Muscle layer of colon (tissue), 2 donors: ENCODE measurements at regions not wholly inside any gene's neighbourhood (a gene's known extent, or its start where the extent isn't known, plus 50 kb on each side); places are given as distances from the start of the nearest gene placed in this dataset.
"Not testable (repeated sequence)": the region's sequence is repeated elsewhere in the genome, so short reads cannot be mapped to it uniquely, and the experiment has no call there.

Experiments
- H3K27ac ChIP-seq: one replicate; pipeline ENCODE4 v1.7.0; 2013; ENCODE audit warnings: low read depth, mild to moderate bottlenecking, low read length, moderate library complexity
- H3K27me3 ChIP-seq, 2 donors: one replicate each; pipeline ENCODE4 v1.7.0; 2013; ENCODE audit warnings: low read length in 2 of 2, mild to moderate bottlenecking in 2 of 2; ENCODE audit not compliant: insufficient read depth in 2 of 2, control insufficient read depth in 1 of 2
- H3K36me3 ChIP-seq: one replicate; pipeline ENCODE4 v1.7.0; 2013; ENCODE audit warnings: mild to moderate bottlenecking, low read length; ENCODE audit not compliant: insufficient read depth
- H3K4me1 ChIP-seq: one replicate; pipeline ENCODE4 v1.7.0; 2013; ENCODE audit warnings: mild to moderate bottlenecking, low read length; ENCODE audit not compliant: insufficient read depth
- H3K4me3 ChIP-seq, 2 donors: one replicate each; pipeline ENCODE4 v1.7.0; 2013; ENCODE audit warnings: low read length in 2 of 2, low read depth in 1 of 2, mild to moderate bottlenecking in 1 of 2, moderate library complexity in 1 of 2
- H3K9ac ChIP-seq: one replicate; pipeline ENCODE4 v1.7.0; 2013; ENCODE audit warnings: low read length
- H3K9me3 ChIP-seq: one replicate; pipeline ENCODE4 v1.7.0; 2013; ENCODE audit warnings: mild to moderate bottlenecking, low read length
- donor health status: abdominal sarcoma.
- donor health status: Adenocarcinoma of cecum.

- H3K36me3 ChIP-seq, H3K4me1 ChIP-seq, H3K27ac ChIP-seq, H3K9ac ChIP-seq, H3K9me3 ChIP-seq, H3K4me3 ChIP-seq, H3K27me3 ChIP-seq: not testable (repeated sequence)
These were observed 291.2 kb upstream of the FRG2C start for GRCh38 chr3:75372964-75373363.

GRCh38 chr3:75379840-75380239 is 284.3 kb upstream of the FRG2C start:
- H3K4me1 ChIP-seq, H3K27me3 ChIP-seq, H3K36me3 ChIP-seq, H3K9me3 ChIP-seq, H3K27ac ChIP-seq, H3K9ac ChIP-seq, H3K4me3 ChIP-seq: not testable (repeated sequence)

- H3K9me3 ChIP-seq, result no peaks in the 10 kb centered on the region
- H3K9ac ChIP-seq, result no peak overlapping the region
- no peak overlapping the region for H3K4me3 ChIP-seq
- H3K27ac ChIP-seq, result no peak overlapping the region
- H3K36me3 ChIP-seq, result no peaks in the 10 kb centered on the region
- no peaks in the 10 kb centered on the region for H3K27me3 ChIP-seq
- no peaks in the 10 kb centered on the region for H3K4me1 ChIP-seq
These were observed 283.8 kb upstream of the FRG2C start for GRCh38 chr3:75380276-75380771.

- not testable (repeated sequence) for H3K9ac ChIP-seq, H3K4me1 ChIP-seq, H3K36me3 ChIP-seq, H3K27ac ChIP-seq, H3K9me3 ChIP-seq, H3K4me3 ChIP-seq, H3K27me3 ChIP-seq
These were observed 280.1 kb upstream of the FRG2C start for GRCh38 chr3:75384016-75384415.

- not testable (repeated sequence) for H3K9me3 ChIP-seq, H3K9ac ChIP-seq, H3K4me3 ChIP-seq, H3K27ac ChIP-seq, H3K36me3 ChIP-seq, H3K27me3 ChIP-seq, H3K4me1 ChIP-seq
These were observed 275.5 kb upstream of the FRG2C start for GRCh38 chr3:75388486-75389124.

- H3K4me3 ChIP-seq, H3K9me3 ChIP-seq, H3K27me3 ChIP-seq, H3K36me3 ChIP-seq, H3K27ac ChIP-seq, H3K4me1 ChIP-seq, H3K9ac ChIP-seq: not testable (repeated sequence)
These were observed 270.8 kb upstream of the FRG2C start for GRCh38 chr3:75393288-75393694.

- not testable (repeated sequence) for H3K27me3 ChIP-seq, H3K4me1 ChIP-seq, H3K9ac ChIP-seq, H3K9me3 ChIP-seq, H3K27ac ChIP-seq, H3K4me3 ChIP-seq, H3K36me3 ChIP-seq
These were observed 270.0 kb upstream of the FRG2C start for GRCh38 chr3:75394102-75394501.

GRCh38 chr3:75394562-75395360 is 269.4 kb upstream of the FRG2C start:
- H3K36me3 ChIP-seq, result not testable (repeated sequence)

GRCh38 chr3:75395580-75396315 is 268.4 kb upstream of the FRG2C start:
- peaks cover 0 to 4% of the 10 kb centered on the region in 2 donors for H3K27me3 ChIP-seq
- H3K27ac ChIP-seq, result no peak overlapping the region
- no peak overlapping the region for H3K9ac ChIP-seq
- no peaks in the 10 kb centered on the region for H3K4me1 ChIP-seq
- no peaks in the 10 kb centered on the region for H3K9me3 ChIP-seq
- H3K4me3 ChIP-seq, result peak overlapping the region in 1 of 2 donors; percentile 26
- H3K36me3 ChIP-seq, result no peaks in the 10 kb centered on the region

More at GRCh38 chr3:75394562-75395360, 269.4 kb upstream of the FRG2C start:
- not testable (repeated sequence) for H3K9me3 ChIP-seq, H3K4me1 ChIP-seq, H3K27ac ChIP-seq, H3K9ac ChIP-seq, H3K4me3 ChIP-seq, H3K27me3 ChIP-seq

GRCh38 chr3:75396316-75396802 is 267.8 kb upstream of the FRG2C start:
- Histone ChIP-seq H3K4me1 (no peaks in the 10 kb centered on the region), H3K27me3 (peaks cover 0 to 4% of the 10 kb centered on the region in 2 donors), H3K27ac (no peak overlapping the region), H3K9me3 (no peaks in the 10 kb centered on the region), H3K9ac (no peak overlapping the region), H3K4me3 (peak overlapping the region in 1 of 2 donors; percentile 26), H3K36me3 (no peaks in the 10 kb centered on the region)

- not testable (repeated sequence) for H3K4me3 ChIP-seq, H3K27me3 ChIP-seq, H3K4me1 ChIP-seq
These were observed 266.6 kb upstream of the FRG2C start for GRCh38 chr3:75397486-75397885.

More at GRCh38 chr3:75397486-75397885, 266.6 kb upstream of the FRG2C start:
- H3K27ac ChIP-seq, H3K36me3 ChIP-seq, H3K9ac ChIP-seq, H3K9me3 ChIP-seq: not testable (repeated sequence)
